GM23338 (cell line): ENCODE measurements at regions not wholly inside any gene's neighbourhood (a gene's known extent, or its start where the extent isn't known, plus 50 kb on each side); places are given as distances from the start of the nearest gene placed in this dataset.
"Not testable (repeated sequence)": the region's sequence is repeated elsewhere in the genome, so short reads cannot be mapped to it uniquely, and the experiment has no call there.

Experiments used
- ATAC-seq: fragments of 200-7000 bp; cut with Tn5 transposase; 3 replicates; pipeline ENCODE4 v1.9.1; 2020
- DNase-seq: peaks from one replicate; pipeline ENCODE4 v3.0.0-alpha.2; 2015; ENCODE audit warnings: low spot score
- H2AFZ ChIP-seq: fragments of 200-600 bp; sonication (generic); 2 replicates; pipeline ENCODE4 v1.8.0; 2016; ENCODE audit warnings: antibody characterized with exemption, mild to moderate bottlenecking, moderate library complexity
- H3F3A ChIP-seq: fragments of 200-600 bp; sonication (generic); replicated peaks from 2 replicates; pipeline ENCODE4 v1.8.0; 2017; ENCODE audit warnings: antibody characterized with exemption, mixed run types, low read depth
- H3K27ac ChIP-seq: fragments of 200-600 bp; sonication (generic); 2 replicates; pipeline ENCODE4 v1.6.1; 2016; ENCODE audit warnings: low read depth
- H3K27me3 ChIP-seq: fragments of 200-600 bp; sonication (generic); 2 replicates; pipeline ENCODE4 v1.8.0; 2016; ENCODE audit warnings: mild to moderate bottlenecking, mixed run types, moderate library complexity; ENCODE audit not compliant: insufficient read depth
- H3K36me3 ChIP-seq: fragments of 200-600 bp; sonication (generic); 2 replicates; pipeline ENCODE4 v1.8.0; 2016; ENCODE audit warnings: mild to moderate bottlenecking; ENCODE audit not compliant: insufficient read depth
- H3K4me1 ChIP-seq: fragments of 200-600 bp; sonication (generic); 2 replicates; pipeline ENCODE4 v1.8.0; 2016; ENCODE audit warnings: mild to moderate bottlenecking, moderate library complexity; ENCODE audit not compliant: insufficient read depth
- H3K4me2 ChIP-seq: fragments of 200-600 bp; sonication (generic); 2 replicates; pipeline ENCODE4 v1.7.1; 2017; ENCODE audit warnings: mixed run types
- H3K4me3 ChIP-seq: fragments of 200-600 bp; sonication (generic); 2 replicates; pipeline ENCODE4 v1.6.1; 2016; ENCODE audit warnings: mixed run types
- H3K79me2 ChIP-seq: fragments of 200-600 bp; sonication (generic); replicated peaks from 2 replicates; pipeline ENCODE4 v1.8.0; 2017; ENCODE audit warnings: mild to moderate bottlenecking; ENCODE audit not compliant: insufficient read depth
- H3K9me2 ChIP-seq: fragments of 200-600 bp; sonication (generic); 2 replicates; pipeline ENCODE4 v1.8.0; 2017; ENCODE audit not compliant: insufficient read depth
- H4K20me1 ChIP-seq: fragments of 200-600 bp; sonication (generic); replicated peaks from 2 replicates; pipeline ENCODE4 v1.8.0; 2017; ENCODE audit warnings: mild to moderate bottlenecking; ENCODE audit not compliant: insufficient read depth
- H3K27ac Mint-ChIP-seq: 2 replicates; pipeline ENCODE4 v1.8.0; 2020; ENCODE audit warnings: inconsistent platforms, mild to moderate bottlenecking, moderate library complexity, mixed read lengths
- H3K27me3 Mint-ChIP-seq: 3 replicates; pipeline ENCODE4 v1.8.0; 2022; ENCODE audit warnings: low read depth, mild to moderate bottlenecking, moderate library complexity, mixed read lengths, inconsistent platforms; ENCODE audit not compliant: insufficient read depth, poor library complexity
- H3K36me3 Mint-ChIP-seq: 3 replicates; pipeline ENCODE4 v1.8.0; 2021; ENCODE audit warnings: low read depth, mild to moderate bottlenecking, inconsistent platforms, moderate library complexity, mixed read lengths
- H3K4me1 Mint-ChIP-seq: 3 replicates; pipeline ENCODE4 v1.8.0; 2020; ENCODE audit warnings: mild to moderate bottlenecking, inconsistent platforms, mixed read lengths
- H3K4me3 Mint-ChIP-seq: 3 replicates; pipeline ENCODE4 v1.8.0; 2021; ENCODE audit warnings: moderate library complexity, mild to moderate bottlenecking, inconsistent platforms, mixed read lengths
- H3K9me3 Mint-ChIP-seq: 3 replicates; pipeline ENCODE4 v1.8.0; 2020; ENCODE audit warnings: moderate library complexity, mild to moderate bottlenecking, inconsistent platforms, mixed read lengths
- CREB1 ChIP-seq: fragments of 250-450 bp; sonication (Bioruptor Pico); IDR thresholded peaks from 2 replicates; pipeline ENCODE4 v1.5.0; 2020; ENCODE audit warnings: low read depth, mild to moderate bottlenecking, moderate library complexity
- EZH2phosphoT487 ChIP-seq: fragments of 200-600 bp; sonication (generic); IDR thresholded peaks from one replicate; pipeline ENCODE4 v1.8.1; 2018; ENCODE audit warnings: antibody characterized with exemption; ENCODE audit not compliant: unreplicated experiment
- JUNB ChIP-seq: IDR thresholded peaks from one replicate; pipeline ENCODE4 v1.6.1; 2016; ENCODE audit warnings: antibody characterized with exemption; ENCODE audit not compliant: unreplicated experiment
- NANOG ChIP-seq: IDR thresholded peaks from 2 replicates; pipeline ENCODE4 v1.6.1; 2016; ENCODE audit warnings: antibody characterized with exemption, borderline replicate concordance
- TF ChIP-seq, protein P1 (sequence below): fragments of 250-450 bp; sonication (Bioruptor Pico); IDR thresholded peaks from 2 replicates; pipeline ENCODE4 v1.5.0; 2020; ENCODE audit warnings: mild to moderate bottlenecking, moderate library complexity
- TF ChIP-seq, protein P2 (sequence below), 2 experiments: fragments of 200-600 bp in 1 of 2; sonication (generic) in 1 of 2; conservative IDR thresholded peaks; 2 replicates each; pipeline versions ENCODE4 v1.5.1 to v1.6.1; 2016 to 2017; ENCODE audit warnings: antibody characterized with exemption in 2 of 2, low read depth in 2 of 2, mild to moderate bottlenecking in 2 of 2, moderate library complexity in 1 of 2
- TF ChIP-seq, protein P3 (sequence below): IDR thresholded peaks from 2 replicates; pipeline ENCODE4 v1.6.1; 2016; ENCODE audit warnings: antibody characterized with exemption

DNA sequence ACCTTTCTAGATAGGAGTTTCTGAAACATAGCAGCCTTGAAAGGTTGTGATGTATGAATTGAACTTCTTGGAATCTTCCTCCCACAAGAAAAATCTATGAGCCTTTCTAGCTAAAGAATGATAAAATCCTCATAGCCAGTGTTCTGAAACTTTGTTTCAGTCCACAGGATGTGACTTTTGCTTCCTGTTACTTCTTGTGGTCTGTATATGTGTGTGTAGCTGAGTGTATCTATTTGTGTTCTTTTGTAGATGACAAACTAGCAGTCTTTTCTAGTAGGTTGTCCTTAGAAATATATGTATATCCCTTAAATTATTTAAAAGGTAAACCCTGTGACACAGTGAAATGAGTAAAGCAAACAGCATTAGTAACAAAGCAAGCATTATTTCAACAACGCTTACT lies 188.8 kb downstream of the MRPS30 start:
- Histone ChIP-seq H3K27me3 (no peaks in the 10 kb centered on the region), H3K4me3 (no peak overlapping the region), H3K79me2 (no peaks in the 10 kb centered on the region), H2AFZ (no peak overlapping the region; the same call in 1 of the 2 replicates), H4K20me1 (no peaks in the 10 kb centered on the region), H3K4me1 (no peaks in the 10 kb centered on the region), H3K27ac (no peak overlapping the region), H3K9me2 (no peaks in the 10 kb centered on the region), H3F3A (no peaks in the 10 kb centered on the region), H3K4me2 (no peak overlapping the region), H3K36me3 (no peaks in the 10 kb centered on the region)
- Mint-ChIP-seq H3K27me3 (no peaks in the 10 kb centered on the region), H3K4me1 (no peaks in the 10 kb centered on the region), H3K9me3 (no peaks in the 10 kb centered on the region), H3K36me3 (no peaks in the 10 kb centered on the region), H3K4me3 (no peak overlapping the region), H3K27ac (no peak overlapping the region)
- DNase-seq (no peak), ATAC-seq (no peak)
- TF ChIP-seq JUNB = no peak

DNA sequence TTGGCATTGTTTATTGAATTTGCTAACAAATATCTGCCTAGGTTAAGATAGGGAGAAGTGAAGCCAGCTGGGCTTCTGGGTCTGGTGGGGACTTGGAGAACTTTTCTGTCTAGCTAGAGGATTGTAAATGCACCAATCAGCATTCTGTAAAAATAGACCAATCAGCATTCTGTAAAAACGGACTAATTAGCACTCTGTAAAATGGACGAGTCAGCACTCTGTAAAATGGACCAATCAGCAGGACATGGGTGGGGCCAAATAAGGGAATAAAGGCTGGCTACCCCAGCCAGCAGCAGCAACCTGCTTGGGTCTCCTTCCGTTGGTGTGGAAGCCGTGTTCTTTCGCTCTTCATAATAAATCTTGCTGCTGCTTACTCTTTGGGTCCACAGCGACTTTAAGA lies 198.4 kb downstream of the MRPS30 start:
- H3K27ac ChIP-seq, DNase-seq, H3K27me3 ChIP-seq, H3K4me3 ChIP-seq, H3K4me2 ChIP-seq, H3K4me3 Mint-ChIP-seq, H4K20me1 ChIP-seq, ATAC-seq, H3K4me1 ChIP-seq, H3K9me3 Mint-ChIP-seq, H3K4me1 Mint-ChIP-seq, H3K36me3 Mint-ChIP-seq, H3K9me2 ChIP-seq, H2AFZ ChIP-seq, H3K36me3 ChIP-seq, H3K79me2 ChIP-seq, H3K27ac Mint-ChIP-seq, H3K27me3 Mint-ChIP-seq, H3F3A ChIP-seq: not testable (repeated sequence)

DNA sequence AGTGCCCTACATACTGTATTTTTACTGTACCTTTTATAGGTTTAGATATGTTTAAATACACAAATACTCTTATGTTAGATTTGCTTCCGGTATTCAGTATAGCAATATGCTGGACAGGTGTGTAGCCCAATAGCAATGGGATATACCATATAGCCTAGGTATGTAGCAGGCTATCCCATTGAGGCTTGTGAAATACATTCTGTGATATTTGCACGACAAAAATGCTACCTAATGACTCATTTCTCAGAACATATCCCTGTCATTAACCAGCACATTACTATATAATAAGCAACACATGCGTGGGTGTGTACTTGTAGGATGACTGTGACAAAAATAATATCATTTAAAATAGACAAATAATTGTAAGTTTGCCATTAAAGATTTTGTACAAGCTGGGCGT lies 208.8 kb downstream of the MRPS30 start:
- Mint-ChIP-seq H3K9me3 (peaks cover 7% of the 10 kb centered on the region; the same call in 2 of the 3 replicates), H3K27me3 (peaks cover 3% of the 10 kb centered on the region), H3K4me3 (no peak overlapping the region), H3K4me1 (no peaks in the 10 kb centered on the region), H3K36me3 (no peaks in the 10 kb centered on the region; the same call in 2 of the 3 replicates), H3K27ac (no peak overlapping the region)
- H3K27me3 ChIP-seq = no peaks in the 10 kb centered on the region
- 0 out of 2 replicates have a peak, but pooled peaks cover 3% of the 10 kb centered on the region for H3K9me2 ChIP-seq
- no peaks in the 10 kb centered on the region for H3F3A ChIP-seq
- H3K79me2 ChIP-seq = no peaks in the 10 kb centered on the region
- H3K4me2 ChIP-seq = no peak overlapping the region
- H3K27ac ChIP-seq = no peak overlapping the region
- ATAC-seq (no peak), DNase-seq (no peak)
- H2AFZ ChIP-seq = no peak overlapping the region
- no peaks in the 10 kb centered on the region for H4K20me1 ChIP-seq
- no peaks in the 10 kb centered on the region; the same call in 1 of the 2 replicates for H3K36me3 ChIP-seq
- H3K4me1 ChIP-seq = no peaks in the 10 kb centered on the region
- H3K4me3 ChIP-seq = no peak overlapping the region
- TF ChIP-seq NANOG (no peak), EZH2phosphoT487 (no peak), CREB1 (CRISPR knock-in tag) (no peak)
- TF ChIP-seq, protein P1, sequence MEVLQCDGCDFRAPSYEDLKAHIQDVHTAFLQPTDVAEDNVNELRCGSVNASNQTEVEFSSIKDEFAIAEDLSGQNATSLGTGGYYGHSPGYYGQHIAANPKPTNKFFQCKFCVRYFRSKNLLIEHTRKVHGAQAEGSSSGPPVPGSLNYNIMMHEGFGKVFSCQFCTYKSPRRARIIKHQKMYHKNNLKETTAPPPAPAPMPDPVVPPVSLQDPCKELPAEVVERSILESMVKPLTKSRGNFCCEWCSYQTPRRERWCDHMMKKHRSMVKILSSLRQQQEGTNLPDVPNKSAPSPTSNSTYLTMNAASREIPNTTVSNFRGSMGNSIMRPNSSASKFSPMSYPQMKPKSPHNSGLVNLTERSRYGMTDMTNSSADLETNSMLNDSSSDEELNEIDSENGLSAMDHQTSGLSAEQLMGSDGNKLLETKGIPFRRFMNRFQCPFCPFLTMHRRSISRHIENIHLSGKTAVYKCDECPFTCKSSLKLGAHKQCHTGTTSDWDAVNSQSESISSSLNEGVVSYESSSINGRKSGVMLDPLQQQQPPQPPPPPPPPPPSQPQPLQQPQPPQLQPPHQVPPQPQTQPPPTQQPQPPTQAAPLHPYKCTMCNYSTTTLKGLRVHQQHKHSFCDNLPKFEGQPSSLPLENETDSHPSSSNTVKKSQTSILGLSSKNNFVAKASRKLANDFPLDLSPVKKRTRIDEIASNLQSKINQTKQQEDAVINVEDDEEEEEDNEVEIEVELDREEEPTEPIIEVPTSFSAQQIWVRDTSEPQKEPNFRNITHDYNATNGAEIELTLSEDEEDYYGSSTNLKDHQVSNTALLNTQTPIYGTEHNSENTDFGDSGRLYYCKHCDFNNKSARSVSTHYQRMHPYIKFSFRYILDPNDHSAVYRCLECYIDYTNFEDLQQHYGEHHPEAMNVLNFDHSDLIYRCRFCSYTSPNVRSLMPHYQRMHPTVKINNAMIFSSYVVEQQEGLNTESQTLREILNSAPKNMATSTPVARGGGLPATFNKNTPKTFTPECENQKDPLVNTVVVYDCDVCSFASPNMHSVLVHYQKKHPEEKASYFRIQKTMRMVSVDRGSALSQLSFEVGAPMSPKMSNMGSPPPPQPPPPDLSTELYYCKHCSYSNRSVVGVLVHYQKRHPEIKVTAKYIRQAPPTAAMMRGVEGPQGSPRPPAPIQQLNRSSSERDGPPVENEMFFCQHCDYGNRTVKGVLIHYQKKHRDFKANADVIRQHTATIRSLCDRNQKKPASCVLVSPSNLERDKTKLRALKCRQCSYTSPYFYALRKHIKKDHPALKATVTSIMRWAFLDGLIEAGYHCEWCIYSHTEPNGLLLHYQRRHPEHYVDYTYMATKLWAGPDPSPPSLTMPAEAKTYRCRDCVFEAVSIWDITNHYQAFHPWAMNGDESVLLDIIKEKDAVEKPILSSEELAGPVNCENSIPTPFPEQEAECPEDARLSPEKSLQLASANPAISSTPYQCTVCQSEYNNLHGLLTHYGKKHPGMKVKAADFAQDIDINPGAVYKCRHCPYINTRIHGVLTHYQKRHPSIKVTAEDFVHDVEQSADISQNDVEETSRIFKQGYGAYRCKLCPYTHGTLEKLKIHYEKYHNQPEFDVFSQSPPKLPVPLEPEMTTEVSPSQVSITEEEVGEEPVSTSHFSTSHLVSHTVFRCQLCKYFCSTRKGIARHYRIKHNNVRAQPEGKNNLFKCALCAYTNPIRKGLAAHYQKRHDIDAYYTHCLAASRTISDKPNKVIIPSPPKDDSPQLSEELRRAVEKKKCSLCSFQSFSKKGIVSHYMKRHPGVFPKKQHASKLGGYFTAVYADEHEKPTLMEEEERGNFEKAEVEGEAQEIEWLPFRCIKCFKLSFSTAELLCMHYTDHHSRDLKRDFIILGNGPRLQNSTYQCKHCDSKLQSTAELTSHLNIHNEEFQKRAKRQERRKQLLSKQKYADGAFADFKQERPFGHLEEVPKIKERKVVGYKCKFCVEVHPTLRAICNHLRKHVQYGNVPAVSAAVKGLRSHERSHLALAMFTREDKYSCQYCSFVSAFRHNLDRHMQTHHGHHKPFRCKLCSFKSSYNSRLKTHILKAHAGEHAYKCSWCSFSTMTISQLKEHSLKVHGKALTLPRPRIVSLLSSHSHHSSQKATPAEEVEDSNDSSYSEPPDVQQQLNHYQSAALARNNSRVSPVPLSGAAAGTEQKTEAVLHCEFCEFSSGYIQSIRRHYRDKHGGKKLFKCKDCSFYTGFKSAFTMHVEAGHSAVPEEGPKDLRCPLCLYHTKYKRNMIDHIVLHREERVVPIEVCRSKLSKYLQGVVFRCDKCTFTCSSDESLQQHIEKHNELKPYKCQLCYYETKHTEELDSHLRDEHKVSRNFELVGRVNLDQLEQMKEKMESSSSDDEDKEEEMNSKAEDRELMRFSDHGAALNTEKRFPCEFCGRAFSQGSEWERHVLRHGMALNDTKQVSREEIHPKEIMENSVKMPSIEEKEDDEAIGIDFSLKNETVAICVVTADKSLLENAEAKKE (CRISPR knock-in tag) = no peak
- TF ChIP-seq, protein P2, sequence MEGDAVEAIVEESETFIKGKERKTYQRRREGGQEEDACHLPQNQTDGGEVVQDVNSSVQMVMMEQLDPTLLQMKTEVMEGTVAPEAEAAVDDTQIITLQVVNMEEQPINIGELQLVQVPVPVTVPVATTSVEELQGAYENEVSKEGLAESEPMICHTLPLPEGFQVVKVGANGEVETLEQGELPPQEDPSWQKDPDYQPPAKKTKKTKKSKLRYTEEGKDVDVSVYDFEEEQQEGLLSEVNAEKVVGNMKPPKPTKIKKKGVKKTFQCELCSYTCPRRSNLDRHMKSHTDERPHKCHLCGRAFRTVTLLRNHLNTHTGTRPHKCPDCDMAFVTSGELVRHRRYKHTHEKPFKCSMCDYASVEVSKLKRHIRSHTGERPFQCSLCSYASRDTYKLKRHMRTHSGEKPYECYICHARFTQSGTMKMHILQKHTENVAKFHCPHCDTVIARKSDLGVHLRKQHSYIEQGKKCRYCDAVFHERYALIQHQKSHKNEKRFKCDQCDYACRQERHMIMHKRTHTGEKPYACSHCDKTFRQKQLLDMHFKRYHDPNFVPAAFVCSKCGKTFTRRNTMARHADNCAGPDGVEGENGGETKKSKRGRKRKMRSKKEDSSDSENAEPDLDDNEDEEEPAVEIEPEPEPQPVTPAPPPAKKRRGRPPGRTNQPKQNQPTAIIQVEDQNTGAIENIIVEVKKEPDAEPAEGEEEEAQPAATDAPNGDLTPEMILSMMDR (conservative IDR thresholded peaks at IDR 0.05; ENCODE audit: low read depth in 2 of 2) = no peak
- TF ChIP-seq, protein P3, sequence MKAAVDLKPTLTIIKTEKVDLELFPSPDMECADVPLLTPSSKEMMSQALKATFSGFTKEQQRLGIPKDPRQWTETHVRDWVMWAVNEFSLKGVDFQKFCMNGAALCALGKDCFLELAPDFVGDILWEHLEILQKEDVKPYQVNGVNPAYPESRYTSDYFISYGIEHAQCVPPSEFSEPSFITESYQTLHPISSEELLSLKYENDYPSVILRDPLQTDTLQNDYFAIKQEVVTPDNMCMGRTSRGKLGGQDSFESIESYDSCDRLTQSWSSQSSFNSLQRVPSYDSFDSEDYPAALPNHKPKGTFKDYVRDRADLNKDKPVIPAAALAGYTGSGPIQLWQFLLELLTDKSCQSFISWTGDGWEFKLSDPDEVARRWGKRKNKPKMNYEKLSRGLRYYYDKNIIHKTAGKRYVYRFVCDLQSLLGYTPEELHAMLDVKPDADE = no peak
